PC-3 (cell line): ENCODE measurements at regions not wholly inside any gene's neighbourhood (a gene's known extent, or its start where the extent isn't known, plus 50 kb on each side); places are given as distances from the start of the nearest gene placed in this dataset.

ENCODE experiments used
- CTCF ChIP-seq: fragments of 300-600 bp; sonication (generic); conservative IDR thresholded peaks from 2 replicates; pipeline ENCODE4 v1.5.1; 2017; ENCODE audit warnings: antibody characterized with exemption, low read depth, mild to moderate bottlenecking, low read length
- EZH2 ChIP-seq: fragments of 300-600 bp; sonication (generic); IDR thresholded peaks from one replicate; pipeline ENCODE4 v1.6.1; 2017; ENCODE audit warnings: antibody characterized with exemption, mild to moderate bottlenecking, low read length; ENCODE audit not compliant: unreplicated experiment
- EZH2phosphoT487 ChIP-seq: fragments of 300-600 bp; sonication (generic); IDR thresholded peaks from 2 replicates; pipeline ENCODE4 v1.6.1; 2018; ENCODE audit warnings: mild to moderate bottlenecking, antibody characterized with exemption, low read length, borderline replicate concordance

- TF ChIP-seq CTCF (no peak), EZH2phosphoT487 (no peak), EZH2 (no peak)
Measured at GRCh38 chr6:94130478-94130877, 711.1 kb upstream of the EPHA7 start.
